Hepatocyte (in vitro differentiated cells): ENCODE measurements at regions not wholly inside any gene's neighbourhood (a gene's known extent, or its start where the extent isn't known, plus 50 kb on each side); places are given as distances from the start of the nearest gene placed in this dataset.

Experiments used
- DNase-seq: peaks from one replicate; pipeline ENCODE4 v3.0.0-alpha.2; 2016; ENCODE audit warnings: low spot score
- H2AFZ ChIP-seq: fragments of 200-600 bp; sonication (generic); 2 replicates; pipeline ENCODE4 v1.6.0; 2016; ENCODE audit warnings: antibody characterized with exemption, mild to moderate bottlenecking
- H3K27ac ChIP-seq: fragments of 200-600 bp; sonication (generic); 2 replicates; pipeline ENCODE4 v1.5.1; 2016; ENCODE audit warnings: mild to moderate bottlenecking
- H3K27me3 ChIP-seq: fragments of 200-600 bp; sonication (generic); 2 replicates; pipeline ENCODE4 v1.6.1; 2016
- H3K36me3 ChIP-seq: fragments of 200-600 bp; sonication (generic); replicated peaks from 2 replicates; pipeline ENCODE4 v1.5.1; 2016; ENCODE audit warnings: low read depth; ENCODE audit not compliant: insufficient read depth
- H3K4me1 ChIP-seq: fragments of 200-600 bp; sonication (generic); 2 replicates; pipeline ENCODE4 v1.5.1; 2016; ENCODE audit warnings: mild to moderate bottlenecking, moderate library complexity; ENCODE audit not compliant: insufficient read depth
- H3K4me2 ChIP-seq: fragments of 200-600 bp; sonication (generic); 2 replicates; pipeline ENCODE4 v1.6.0; 2016
- H3K4me3 ChIP-seq: fragments of 200-600 bp; sonication (generic); 2 replicates; pipeline ENCODE4 v1.5.1; 2016; ENCODE audit warnings: mild to moderate bottlenecking
- H3K79me2 ChIP-seq: fragments of 200-600 bp; sonication (generic); 2 replicates; pipeline ENCODE4 v1.6.0; 2017; ENCODE audit warnings: mild to moderate bottlenecking
- H3K9me2 ChIP-seq: fragments of 200-600 bp; sonication (generic); replicated peaks from 2 replicates; pipeline ENCODE4 v1.6.0; 2017; ENCODE audit warnings: mild to moderate bottlenecking; ENCODE audit not compliant: insufficient read depth
- H3K9me3 ChIP-seq: fragments of 200-600 bp; sonication (generic); 2 replicates; pipeline ENCODE4 v1.5.1; 2016; ENCODE audit warnings: low read depth, mild to moderate bottlenecking
- H4K20me1 ChIP-seq: fragments of 200-600 bp; sonication (generic); 2 replicates; pipeline ENCODE4 v1.6.0; 2016; ENCODE audit warnings: mild to moderate bottlenecking; ENCODE audit not compliant: insufficient read depth, poor library complexity, severe bottlenecking
- CTCF ChIP-seq: fragments of 200-600 bp; sonication (generic); IDR thresholded peaks from 2 replicates; pipeline ENCODE4 v1.5.1; 2016; ENCODE audit warnings: antibody characterized with exemption, mild to moderate bottlenecking; ENCODE audit not compliant: poor library complexity
- EZH2 ChIP-seq: fragments of 200-600 bp; sonication (generic); IDR thresholded peaks from 2 replicates; pipeline ENCODE4 v1.6.1; 2016; ENCODE audit warnings: antibody characterized with exemption, mild to moderate bottlenecking, borderline replicate concordance
- EZH2phosphoT487 ChIP-seq: fragments of 200-600 bp; sonication (generic); IDR thresholded peaks from one replicate; pipeline ENCODE4 v1.6.1; 2018; ENCODE audit warnings: antibody characterized with exemption, mild to moderate bottlenecking, low read depth, moderate library complexity; ENCODE audit not compliant: unreplicated experiment, severe bottlenecking
- WGBS: methylation state at CpG from one replicate; pipeline ENCODE4 v1.1.6; 2016; ENCODE audit warnings: low lambda C conversion rate; ENCODE audit errors: missing lambda C conversion rate; 5-methylcytosine and 5-hydroxymethylcytosine counted together

GRCh38 chr5:144567421-144567780, 396.7 kb downstream of the KCTD16 start:
- Histone ChIP-seq H3K9me2 (no peaks in the 10 kb centered on the region), H3K4me3 (no peak overlapping the region), H3K27ac (no peak overlapping the region), H3K9me3 (peaks cover 5% of the 10 kb centered on the region), H3K4me1 (no peaks in the 10 kb centered on the region), H3K79me2 (no peaks in the 10 kb centered on the region), H3K36me3 (no peaks in the 10 kb centered on the region), H3K27me3 (no peaks in the 10 kb centered on the region), H2AFZ (no peak overlapping the region), H3K4me2 (no peak overlapping the region), H4K20me1 (no peaks in the 10 kb centered on the region)
- WGBS = 48% methylated on average over 2 of the region's 2 CpGs
- TF ChIP-seq CTCF (no peak), EZH2phosphoT487 (no peak), EZH2 (no peak)
- DNase-seq = no peak

GRCh38 chr5:144566747-144567420, 396.2 kb downstream of the KCTD16 start:
- Histone ChIP-seq H3K4me2 (no peak overlapping the region), H2AFZ (no peak overlapping the region)
- TF ChIP-seq EZH2 (no peak), EZH2phosphoT487 (no peak), CTCF (no peak)

GRCh38 chr5:144549580-144549979, 378.9 kb downstream of the KCTD16 start:
- Histone ChIP-seq H3K9me2 (no peaks in the 10 kb centered on the region), H3K36me3 (no peaks in the 10 kb centered on the region), H3K4me1 (no peaks in the 10 kb centered on the region), H2AFZ (no peak overlapping the region), H3K9me3 (no peaks in the 10 kb centered on the region), H3K4me2 (no peak overlapping the region), H3K4me3 (no peak overlapping the region), H4K20me1 (no peaks in the 10 kb centered on the region), H3K27ac (peak overlapping the region; percentile 39), H3K27me3 (no peaks in the 10 kb centered on the region), H3K79me2 (no peaks in the 10 kb centered on the region)
- WGBS = 49% methylated on average over 3 of the region's 3 CpGs
- TF ChIP-seq EZH2phosphoT487 (no peak), EZH2 (no peak), CTCF (no peak)
- peak; percentile 74 for DNase-seq

More at GRCh38 chr5:144566747-144567420, 396.2 kb downstream of the KCTD16 start:
- Histone ChIP-seq H3K27me3 (no peaks in the 10 kb centered on the region), H3K79me2 (no peaks in the 10 kb centered on the region), H3K9me2 (no peaks in the 10 kb centered on the region), H3K27ac (no peak overlapping the region), H3K36me3 (no peaks in the 10 kb centered on the region), H4K20me1 (no peaks in the 10 kb centered on the region), H3K4me1 (no peaks in the 10 kb centered on the region), H3K4me3 (no peak overlapping the region), H3K9me3 (peaks cover 5% of the 10 kb centered on the region)
- 79% methylated on average over 3 of the region's 3 CpGs for WGBS
- DNase-seq = no peak
